ENCODE measurements at regions not wholly inside any gene's neighbourhood (a gene's known extent, or its start where the extent isn't known, plus 50 kb on each side); places are given as distances from the start of the nearest gene placed in this dataset.

DNA sequence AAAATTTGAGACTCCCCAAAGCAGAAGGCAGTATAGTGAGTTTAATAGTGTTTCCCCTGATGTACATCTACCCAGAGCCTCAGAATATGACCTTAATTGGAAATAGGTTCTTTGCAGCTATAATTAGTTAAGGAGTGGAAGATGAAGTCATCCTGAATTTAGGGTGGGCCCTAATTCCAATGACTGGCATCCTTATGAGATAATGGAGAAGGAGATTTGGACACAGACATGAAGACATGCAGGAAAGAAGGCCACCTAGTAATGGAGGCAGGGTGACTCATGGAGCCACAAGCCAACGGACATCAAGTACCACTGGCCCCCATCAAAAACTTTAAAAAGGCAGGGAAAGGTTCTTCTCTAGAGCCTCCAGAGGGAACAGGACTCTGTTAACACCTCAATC is 308.9 kb downstream of the TXNL1 start:
- DNase-seq (no peak), ATAC-seq (no peak)
- H3K27me3 Mint-ChIP-seq = no peaks in the 10 kb centered on the region
- ChIA-PET CTCF (no interaction called here), POLR2A (no interaction called here)
- no peaks in the 10 kb centered on the region for H3K36me3 Mint-ChIP-seq (ENCODE audit: low read depth)
- H3K4me3 Mint-ChIP-seq = no peak overlapping the region
- no peaks in the 10 kb centered on the region for H3K9me3 Mint-ChIP-seq (ENCODE audit: low read depth)
- H3K27ac Mint-ChIP-seq = no peak overlapping the region
- no peaks in the 10 kb centered on the region for H3K4me1 Mint-ChIP-seq
- intact Hi-C loops (cut with DNase I, micrococcal nuclease) = no loop called here

DNA sequence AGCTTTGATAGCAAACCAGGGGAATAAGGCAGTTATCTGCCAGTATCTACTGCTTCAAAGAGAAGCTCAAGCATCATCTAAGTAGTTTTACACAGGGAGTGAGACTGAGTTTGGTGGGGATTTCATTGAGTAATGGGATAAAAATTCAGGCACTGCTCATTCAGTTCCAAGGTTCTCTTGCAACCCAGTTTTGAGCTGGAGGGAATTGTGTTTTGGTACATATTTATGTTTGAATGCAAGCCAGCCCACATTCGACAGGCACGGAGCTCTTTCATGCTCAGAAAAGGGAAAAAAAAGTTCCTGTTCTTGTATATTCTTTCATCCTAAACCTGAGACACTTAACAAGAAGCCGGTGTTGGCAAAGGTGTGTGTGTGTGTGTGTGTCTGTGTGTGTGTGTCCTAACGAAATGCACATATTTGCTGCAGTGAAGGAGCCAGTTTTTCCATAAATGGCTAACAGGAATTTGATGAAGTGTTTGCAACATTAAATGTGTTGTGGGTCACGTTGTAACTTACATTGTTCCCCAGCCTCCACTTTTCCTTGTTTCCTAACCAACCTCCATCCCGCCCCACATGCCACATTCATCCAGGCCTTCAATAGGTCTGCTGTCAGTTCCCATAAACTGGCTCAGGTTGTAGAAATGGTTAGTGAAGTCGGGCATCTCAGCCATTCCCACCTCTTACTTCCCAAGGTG is 311.1 kb downstream of the TXNL1 start:
- no peak for ATAC-seq
- ChIA-PET CTCF (interaction anchor here (0.6 kb wide), 1 partner anchor 481 kb away, joined by 3 read pairs; no protein-coding TSS in a partner anchor), POLR2A (no interaction called here)
- no peak for DNase-seq
- Mint-ChIP-seq H3K36me3 (ENCODE audit: low read depth) (no peaks in the 10 kb centered on the region), H3K4me3 (no peak overlapping the region), H3K27ac (no peak overlapping the region), H3K9me3 (ENCODE audit: low read depth) (no peaks in the 10 kb centered on the region), H3K27me3 (no peaks in the 10 kb centered on the region), H3K4me1 (no peaks in the 10 kb centered on the region)
- intact Hi-C loops (cut with DNase I, micrococcal nuclease) = no loop called here

GRCh38 chr18:56326336-56327072 is 311.9 kb downstream of the TXNL1 start:
- intact Hi-C loops (cut with DNase I, micrococcal nuclease) = no loop called here
- DNase-seq (no peak), ATAC-seq (no peak)
- Mint-ChIP-seq H3K4me3 (no peak overlapping the region), H3K36me3 (ENCODE audit: low read depth) (no peaks in the 10 kb centered on the region), H3K4me1 (no peaks in the 10 kb centered on the region), H3K27me3 (no peaks in the 10 kb centered on the region), H3K9me3 (ENCODE audit: low read depth) (no peaks in the 10 kb centered on the region), H3K27ac (no peak overlapping the region)
- POLR2A ChIA-PET = no interaction called here
- CTCF ChIA-PET = interaction anchor here (0.6 kb wide), 1 partner anchor 480 kb away, joined by 3 read pairs; no protein-coding TSS in a partner anchor

DNA sequence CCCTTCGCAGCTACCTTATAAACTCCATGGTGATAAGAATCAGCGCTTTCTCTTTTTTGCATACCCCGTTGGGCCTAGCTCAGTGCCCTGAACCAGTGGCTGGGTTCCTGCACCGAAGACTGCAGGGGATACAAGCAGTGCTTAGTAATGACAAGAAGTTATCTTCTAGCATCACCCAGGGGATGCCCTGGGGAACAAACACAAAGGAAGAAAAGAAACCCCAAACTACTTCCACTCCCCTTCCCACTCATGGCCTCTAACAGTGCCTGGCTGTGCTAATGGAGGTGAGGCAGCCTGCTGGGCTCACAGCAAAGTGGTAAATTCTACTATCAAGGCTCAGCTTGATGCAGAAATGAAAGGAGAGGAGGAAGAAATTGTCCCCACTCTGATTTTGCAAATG is 314.7 kb downstream of the TXNL1 start:
- ChIA-PET CTCF (no interaction called here), POLR2A (no interaction called here)
- no peaks in the 10 kb centered on the region for H3K27me3 Mint-ChIP-seq
- no peak overlapping the region for H3K27ac Mint-ChIP-seq
- no peaks in the 10 kb centered on the region for H3K4me1 Mint-ChIP-seq
- no peak for DNase-seq
- no peaks in the 10 kb centered on the region for H3K9me3 Mint-ChIP-seq (ENCODE audit: low read depth)
- H3K4me3 Mint-ChIP-seq = no peak overlapping the region
- intact Hi-C loops (cut with DNase I, micrococcal nuclease) = no loop called here
- no peak for ATAC-seq
- no peaks in the 10 kb centered on the region for H3K36me3 Mint-ChIP-seq (ENCODE audit: low read depth)

DNA sequence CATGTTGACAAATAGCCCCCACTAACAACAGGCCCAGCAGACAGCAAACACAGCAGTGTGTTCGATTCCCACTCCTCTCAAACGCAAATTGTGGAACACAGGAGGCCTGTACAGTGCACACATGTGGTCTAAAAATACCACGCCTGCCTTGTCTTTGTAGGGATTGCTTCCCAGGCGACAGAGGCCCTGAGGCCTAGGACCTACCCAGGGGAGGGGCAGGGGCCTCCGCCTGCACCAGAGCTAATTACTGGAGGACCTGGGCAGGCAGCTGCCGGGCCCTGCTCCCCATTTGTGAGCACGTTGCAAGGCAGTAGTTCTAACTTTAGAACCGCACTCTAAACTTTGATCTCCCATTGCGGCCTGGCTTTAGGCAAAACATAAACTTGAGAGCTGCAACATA is 316.0 kb downstream of the TXNL1 start:
- Mint-ChIP-seq H3K27ac (no peak overlapping the region), H3K9me3 (ENCODE audit: low read depth) (no peaks in the 10 kb centered on the region), H3K4me1 (no peaks in the 10 kb centered on the region), H3K27me3 (no peaks in the 10 kb centered on the region), H3K36me3 (ENCODE audit: low read depth) (no peaks in the 10 kb centered on the region), H3K4me3 (no peak overlapping the region)
- CTCF ChIA-PET = interaction anchor here (0.5 to 0.6 kb wide), 2 partner anchors 21 to 267 kb away, joined by 3 read pairs; no protein-coding TSS in a partner anchor
- POLR2A ChIA-PET = no interaction called here
- intact Hi-C loops (cut with DNase I, micrococcal nuclease) = no loop called here
- DNase-seq (no peak), ATAC-seq (no peak)

- ATAC-seq (no peak), DNase-seq (no peak)
- H3K27me3 Mint-ChIP-seq = no peaks in the 10 kb centered on the region
- no peaks in the 10 kb centered on the region for H3K36me3 Mint-ChIP-seq (ENCODE audit: low read depth)
- intact Hi-C loops (cut with DNase I, micrococcal nuclease) = no loop called here
- POLR2A ChIA-PET = no interaction called here
- CTCF ChIA-PET = no interaction called here
- H3K4me1 Mint-ChIP-seq = no peaks in the 10 kb centered on the region
- H3K27ac Mint-ChIP-seq = no peak overlapping the region
- H3K4me3 Mint-ChIP-seq = no peak overlapping the region
- H3K9me3 Mint-ChIP-seq (ENCODE audit: low read depth) = no peaks in the 10 kb centered on the region
These were observed 316.9 kb downstream of the TXNL1 start for GRCh38 chr18:56321470-56321869.

GRCh38 chr18:56319953-56320352 is 318.4 kb downstream of the TXNL1 start:
- POLR2A ChIA-PET = no interaction called here
- Mint-ChIP-seq H3K27ac (no peak overlapping the region), H3K36me3 (ENCODE audit: low read depth) (no peaks in the 10 kb centered on the region), H3K9me3 (ENCODE audit: low read depth) (no peaks in the 10 kb centered on the region), H3K27me3 (no peaks in the 10 kb centered on the region), H3K4me3 (no peak overlapping the region), H3K4me1 (no peaks in the 10 kb centered on the region)
- no peak for DNase-seq
- ATAC-seq = no peak
- CTCF ChIA-PET = no interaction called here
- intact Hi-C loops (cut with DNase I, micrococcal nuclease) = no loop called here

DNA sequence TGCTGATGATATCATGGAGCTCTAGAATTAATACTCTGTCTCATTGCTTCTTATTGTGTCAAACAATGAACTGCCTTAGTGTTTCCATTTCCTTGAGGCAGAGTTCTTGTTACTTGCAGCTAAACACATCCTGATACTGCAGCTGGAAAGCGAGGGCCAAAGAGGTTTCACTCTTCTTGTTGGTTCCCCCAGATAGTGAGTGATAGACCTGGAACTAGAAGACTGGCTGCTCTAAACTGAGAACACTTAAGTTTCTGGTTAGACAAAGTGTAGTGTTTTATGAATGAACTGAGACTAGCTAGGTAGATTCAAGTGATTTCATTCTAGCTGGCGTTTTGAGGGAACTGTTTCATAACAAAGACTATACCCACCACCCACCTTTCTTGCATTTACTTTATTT is 321.7 kb downstream of the TXNL1 start:
- no peak for DNase-seq
- H3K9me3 Mint-ChIP-seq (ENCODE audit: low read depth) = no peaks in the 10 kb centered on the region
- CTCF ChIA-PET = interaction anchor here (0.5 to 0.7 kb wide), 2 partner anchors 8 to 423 kb away, joined by 3 to 4 read pairs; no protein-coding TSS in a partner anchor

GRCh38 chr18:56315363-56315762 is 323.0 kb downstream of the TXNL1 start:
- no peak overlapping the region for H3K4me3 Mint-ChIP-seq
- H3K9me3 Mint-ChIP-seq (ENCODE audit: low read depth) = peaks cover 3% of the 10 kb centered on the region
- intact Hi-C loops (cut with DNase I, micrococcal nuclease) = no loop called here
- H3K36me3 Mint-ChIP-seq (ENCODE audit: low read depth) = no peaks in the 10 kb centered on the region
- CTCF ChIA-PET = no interaction called here
- POLR2A ChIA-PET = no interaction called here
- H3K27ac Mint-ChIP-seq = no peak overlapping the region
- no peak for DNase-seq
- H3K4me1 Mint-ChIP-seq = no peaks in the 10 kb centered on the region
- no peak for ATAC-seq
- no peaks in the 10 kb centered on the region for H3K27me3 Mint-ChIP-seq

More for the DNA sequence above, 321.7 kb downstream of the TXNL1 start:
- H3K27me3 Mint-ChIP-seq = no peaks in the 10 kb centered on the region
- no peaks in the 10 kb centered on the region for H3K4me1 Mint-ChIP-seq
- H3K27ac Mint-ChIP-seq = no peak overlapping the region
- no peak for ATAC-seq
- POLR2A ChIA-PET = no interaction called here
- intact Hi-C loops (cut with DNase I, micrococcal nuclease) = no loop called here
- no peak overlapping the region for H3K4me3 Mint-ChIP-seq
- no peaks in the 10 kb centered on the region for H3K36me3 Mint-ChIP-seq (ENCODE audit: low read depth)

- Mint-ChIP-seq H3K27me3 (no peaks in the 10 kb centered on the region), H3K27ac (no peak overlapping the region), H3K4me1 (no peaks in the 10 kb centered on the region), H3K4me3 (no peak overlapping the region), H3K36me3 (ENCODE audit: low read depth) (no peaks in the 10 kb centered on the region), H3K9me3 (ENCODE audit: low read depth) (peaks cover 3% of the 10 kb centered on the region)
- no peak for DNase-seq
- intact Hi-C loops (cut with DNase I, micrococcal nuclease) = no loop called here
- ChIA-PET POLR2A (no interaction called here), CTCF (no interaction called here)
- ATAC-seq = no peak
These were observed 324.0 kb downstream of the TXNL1 start for GRCh38 chr18:56314396-56314795.

- DNase-seq = no peak
- ChIA-PET CTCF (interaction anchor here (0.7 kb wide), 1 partner anchor 1706 kb away, joined by 4 read pairs; no protein-coding TSS in a partner anchor), POLR2A (no interaction called here)
- ATAC-seq = no peak
- no peaks in the 10 kb centered on the region for H3K4me1 Mint-ChIP-seq
- intact Hi-C loops (cut with DNase I, micrococcal nuclease) = no loop called here
- no peak overlapping the region for H3K4me3 Mint-ChIP-seq
- no peaks in the 10 kb centered on the region for H3K36me3 Mint-ChIP-seq (ENCODE audit: low read depth)
- no peak overlapping the region for H3K27ac Mint-ChIP-seq
- H3K9me3 Mint-ChIP-seq (ENCODE audit: low read depth) = peaks cover 3% of the 10 kb centered on the region
- no peaks in the 10 kb centered on the region for H3K27me3 Mint-ChIP-seq
These were observed 325.6 kb downstream of the TXNL1 start for GRCh38 chr18:56312551-56313335.

- Mint-ChIP-seq H3K9me3 (ENCODE audit: low read depth) (peaks cover 3% of the 10 kb centered on the region), H3K27me3 (no peaks in the 10 kb centered on the region), H3K4me3 (no peak overlapping the region), H3K27ac (no peak overlapping the region), H3K36me3 (ENCODE audit: low read depth) (no peaks in the 10 kb centered on the region), H3K4me1 (no peaks in the 10 kb centered on the region)
- POLR2A ChIA-PET = no interaction called here
- DNase-seq = no peak
- no peak for ATAC-seq
- CTCF ChIA-PET = no interaction called here
- intact Hi-C loops (cut with DNase I, micrococcal nuclease) = loop anchor here in 1 of 2 experiments (10.0 kb wide), 1 partner anchor 56 kb away; no protein-coding TSS in a partner anchor
These were observed 329.3 kb downstream of the TXNL1 start for GRCh38 chr18:56309104-56309503.

Data from activated CD4-positive, alpha-beta T cell treated with anti-CD3 and anti-CD28 coated beads for 36 hours (primary cell).